H1 (cell line): ENCODE measurements at regions not wholly inside any gene's neighbourhood (a gene's known extent, or its start where the extent isn't known, plus 50 kb on each side); places are given as distances from the start of the nearest gene placed in this dataset.
"Not testable (repeated sequence)": the region's sequence is repeated elsewhere in the genome, so short reads cannot be mapped to it uniquely, and the experiment has no call there.

Experiments
- CTCF ChIA-PET: fragments of 300-600 bp; sonication (Branson Sonifier 250); formaldehyde crosslinking; loops from one replicate; lab custom pipeline; 2021; ENCODE audit not compliant: partially characterized antibody; lab: Charles Lee
- POLR2A ChIA-PET: fragments of 300-600 bp; sonication (Branson Sonifier 250); formaldehyde crosslinking; loops from one replicate; lab custom pipeline; 2021; ENCODE audit warnings: inconsistent platforms; ENCODE audit not compliant: partially characterized antibody; lab: Charles Lee
- DNase-seq, 2 experiments: peaks; one replicate each; pipeline versions ENCODE4 v3.0.0 to v3.0.0-alpha.2; 2010 to 2022; ENCODE audit warnings: low spot score in 2 of 2, low read depth in 1 of 2, mixed read lengths in 1 of 2
- FAIRE-seq: peaks from 2 replicates; lab custom pipeline; 2011; peaks lifted over from hg19 to GRCh38; lab: Jason Lieb, UNC
- H2AFZ ChIP-seq: 2 replicates; pipeline ENCODE4 v1.8.1; 2012; ENCODE audit warnings: low read length, inconsistent platforms
- H2AK5ac ChIP-seq: 2 replicates; pipeline ENCODE4 v1.6.1; 2013; ENCODE audit warnings: low read depth, low read length
- H2BK120ac ChIP-seq: replicated peaks from 2 replicates; pipeline ENCODE3; 2013; ENCODE audit warnings: low read depth, low read length, inconsistent platforms
- H2BK12ac ChIP-seq: 2 replicates; pipeline ENCODE4 v1.6.1; 2013; ENCODE audit warnings: low read depth, low read length
- H2BK15ac ChIP-seq: 2 replicates; pipeline ENCODE4 v1.6.1; 2013; ENCODE audit warnings: low read length
- H2BK20ac ChIP-seq: 2 replicates; pipeline ENCODE4 v1.6.1; 2013; ENCODE audit warnings: low read length
- H2BK5ac ChIP-seq: 2 replicates; pipeline ENCODE4 v1.6.1; 2013; ENCODE audit warnings: low read depth, low read length
- H3K14ac ChIP-seq: 2 replicates; pipeline ENCODE4 v1.6.1; 2013; ENCODE audit warnings: inconsistent platforms; ENCODE audit not compliant: insufficient read length
- H3K18ac ChIP-seq: 2 replicates; pipeline ENCODE4 v1.6.1; 2013; ENCODE audit warnings: low read length; ENCODE audit errors: extremely low read depth
- H3K23ac ChIP-seq: 2 replicates; pipeline ENCODE4 v1.6.1; 2013; ENCODE audit warnings: inconsistent platforms; ENCODE audit not compliant: insufficient read length
- H3K23me2 ChIP-seq: 2 replicates; pipeline ENCODE4 v1.6.1; 2013; ENCODE audit warnings: low read depth, low read length
- H3K27ac ChIP-seq: 2 replicates; pipeline ENCODE4 v1.6.1; 2011; ENCODE audit warnings: low read depth, low read length, inconsistent platforms
- H3K27me3 ChIP-seq, 4 experiments: replicated peaks in 1 of 4; 1 replicate in 1 of 4; 2 replicates in 3 of 4; pipeline versions ENCODE4 v1.6.1 to v1.8.1; 2011 to 2013; ENCODE audit warnings: low read length in 3 of 4, mild to moderate bottlenecking in 3 of 4, inconsistent platforms in 2 of 4, mixed read lengths in 2 of 4, moderate library complexity in 1 of 4; ENCODE audit not compliant: control insufficient read depth in 3 of 4, insufficient read depth in 3 of 4; ENCODE audit errors: extremely low read depth in 1 of 4
- H3K36me3 ChIP-seq, 4 experiments: 2 replicates each; pipeline versions ENCODE4 v1.6.1 to v1.8.1; 2011 to 2013; ENCODE audit warnings: mild to moderate bottlenecking in 4 of 4, low read length in 3 of 4, moderate library complexity in 2 of 4, control low read depth in 1 of 4, inconsistent platforms in 1 of 4; ENCODE audit not compliant: insufficient read depth in 4 of 4, control insufficient read depth in 2 of 4
- H3K4ac ChIP-seq: replicated peaks from 2 replicates; pipeline ENCODE3; 2013; ENCODE audit warnings: low read length, low read depth, mixed read lengths, inconsistent platforms; ENCODE audit not compliant: insufficient read length
- H3K4me1 ChIP-seq, 4 experiments: replicated peaks in 1 of 4; 1 replicate in 1 of 4; 2 replicates in 3 of 4; pipeline versions ENCODE4 v1.6.1 to v1.8.1; 2011 to 2013; ENCODE audit warnings: low read length in 3 of 4, inconsistent platforms in 2 of 4, mixed read lengths in 1 of 4; ENCODE audit not compliant: insufficient read depth in 4 of 4, control insufficient read depth in 3 of 4
- H3K4me2 ChIP-seq, 2 experiments: 2 replicates each; pipeline versions ENCODE4 v1.6.1 to v1.8.1; 2011 to 2013; ENCODE audit warnings: low read depth in 2 of 2, low read length in 2 of 2, control low read depth in 1 of 2, inconsistent platforms in 1 of 2, mild to moderate bottlenecking in 1 of 2; ENCODE audit not compliant: insufficient read depth in 1 of 2
- H3K4me3 ChIP-seq, 4 experiments: fragments of 200-600, 300-600 bp in 1 of 4; sonication (generic), shearing (Covaris generic), sonication (Bioruptor Twin) in 1 of 4; 2 replicates each; pipeline versions ENCODE4 v1.5.1 to v1.8.1; 2011 to 2016; ENCODE audit warnings: low read length in 4 of 4, low read depth in 3 of 4, control low read depth in 2 of 4, inconsistent platforms in 2 of 4, mild to moderate bottlenecking in 2 of 4, mixed read lengths in 1 of 4, moderate library complexity in 1 of 4; ENCODE audit not compliant: insufficient read depth in 2 of 4; ENCODE audit errors: extremely low read depth in 1 of 4
- H3K56ac ChIP-seq: replicated peaks from 2 replicates; pipeline ENCODE3; 2013; ENCODE audit warnings: low read depth, mild to moderate bottlenecking, mixed read lengths, low read length, inconsistent platforms; ENCODE audit not compliant: insufficient read length
- H3K79me1 ChIP-seq: 2 replicates; pipeline ENCODE4 v1.6.1; 2013; ENCODE audit warnings: low read depth, low read length, control low read depth
- H3K79me2 ChIP-seq, 2 experiments: 2 replicates each; pipeline versions ENCODE4 v1.6.1 to v1.8.1; 2012 to 2013; ENCODE audit warnings: low read length in 2 of 2, mild to moderate bottlenecking in 2 of 2, inconsistent platforms in 1 of 2; ENCODE audit not compliant: insufficient read depth in 2 of 2, control insufficient read depth in 1 of 2
- H3K9ac ChIP-seq, 4 experiments: replicated peaks in 1 of 4; 1 replicate in 1 of 4; 2 replicates in 3 of 4; pipeline versions ENCODE4 v1.6.1 to v1.8.1; 2011 to 2013; ENCODE audit warnings: low read depth in 3 of 4, low read length in 3 of 4, control low read depth in 2 of 4, mild to moderate bottlenecking in 2 of 4, moderate library complexity in 2 of 4, inconsistent platforms in 1 of 4; ENCODE audit errors: extremely low read depth in 1 of 4
- H3K9me3 ChIP-seq, 2 experiments: 2 replicates each; pipeline versions ENCODE4 v1.6.1 to v1.8.1; 2012 to 2013; ENCODE audit warnings: mild to moderate bottlenecking in 2 of 2, moderate library complexity in 2 of 2, control low read depth in 1 of 2, inconsistent platforms in 1 of 2, low read depth in 1 of 2, low read length in 1 of 2, mixed read lengths in 1 of 2; ENCODE audit not compliant: insufficient read depth in 2 of 2
- H4K20me1 ChIP-seq, 2 experiments: replicated peaks in 1 of 2; 2 replicates each; pipeline versions ENCODE3 to v1.8.1; 2011 to 2013; ENCODE audit warnings: inconsistent platforms in 2 of 2, low read length in 2 of 2, mild to moderate bottlenecking in 1 of 2; ENCODE audit not compliant: insufficient read depth in 2 of 2, control insufficient read depth in 1 of 2
- H4K5ac ChIP-seq: 2 replicates; pipeline ENCODE4 v1.6.1; 2013; ENCODE audit warnings: low read length, low read depth, mixed read lengths, inconsistent platforms; ENCODE audit not compliant: insufficient read length
- H4K8ac ChIP-seq: 2 replicates; pipeline ENCODE4 v1.8.0; 2013; ENCODE audit warnings: mild to moderate bottlenecking, moderate library complexity, low read length, inconsistent platforms; ENCODE audit not compliant: insufficient read depth; ENCODE audit errors: extremely low read depth
- H4K91ac ChIP-seq: replicated peaks from 2 replicates; pipeline ENCODE3; 2013; ENCODE audit warnings: low read length, mixed read lengths, inconsistent platforms; ENCODE audit not compliant: insufficient read length
- WGBS, 2 experiments: shearing (Covaris generic) in 1 of 2; methylation state at CpG; one replicate each; pipeline versions ENCODE4 v1.1.6 to v1.1.7; 2013 to 2015; ENCODE audit warnings: low lambda C conversion rate in 2 of 2, mixed read lengths in 2 of 2, inconsistent platforms in 1 of 2, low coverage in 1 of 2, missing lambda C conversion rate in 1 of 2; ENCODE audit not compliant: insufficient replicate concordance in 2 of 2, insufficient coverage in 1 of 2, insufficient read length in 1 of 2; ENCODE audit errors: extremely low coverage in 1 of 2, missing lambda C conversion rate in 1 of 2; 5-methylcytosine and 5-hydroxymethylcytosine counted together

- H3K4me1 ChIP-seq, H3K79me2 ChIP-seq, H3K23me2 ChIP-seq, H3K23ac ChIP-seq, H3K18ac ChIP-seq, H2BK120ac ChIP-seq, POLR2A ChIA-PET, H3K14ac ChIP-seq, H2AK5ac ChIP-seq, H4K8ac ChIP-seq, H3K27me3 ChIP-seq, H3K4me3 ChIP-seq, H3K56ac ChIP-seq, H3K79me1 ChIP-seq, H3K9ac ChIP-seq, H3K4ac ChIP-seq, FAIRE-seq, H2BK5ac ChIP-seq, H4K20me1 ChIP-seq, H2BK12ac ChIP-seq, H2BK20ac ChIP-seq, H2BK15ac ChIP-seq, H4K91ac ChIP-seq, H2AFZ ChIP-seq, H3K36me3 ChIP-seq, H3K4me2 ChIP-seq, H3K27ac ChIP-seq, H4K5ac ChIP-seq, H3K9me3 ChIP-seq, DNase-seq: not testable (repeated sequence)
- CTCF ChIA-PET = interaction anchor here (0.6 kb wide), 1 partner anchor 186 kb away, joined by 3 read pairs; no protein-coding TSS in a partner anchor
- WGBS, 2 experiments = 55% methylated on average over 3 of the region's 3 CpGs; no CpG with 5 or more reads in 1 of the 2 experiments
These were observed 366.0 kb upstream of the FGF16 start for GRCh38 chrX:77081237-77081636.
